ENCODE measurements at regions not wholly inside any gene's neighbourhood (a gene's known extent, or its start where the extent isn't known, plus 50 kb on each side); places are given as distances from the start of the nearest gene placed in this dataset.
A peak's percentile ranks its signal among the peaks of the same experiment; 100 is the strongest.

GRCh38 chr17:13078591-13079385, 61.0 kb upstream of the ELAC2 start:
- Histone ChIP-seq H3K4me3 (ENCODE audit: low read depth, low read length) (no peak overlapping the region), H3K36me3 (ENCODE audit: control insufficient read depth, insufficient read depth, low read length) (no peaks in the 10 kb centered on the region), H3K4me1 (ENCODE audit: control insufficient read depth, insufficient read depth, low read length) (peaks cover 3% of the 10 kb centered on the region), H3K27ac (ENCODE audit: low read depth, low read length) (no peak overlapping the region), H3K27me3 (ENCODE audit: control insufficient read depth, insufficient read depth, low read length) (no peaks in the 10 kb centered on the region), H3K9me3 (ENCODE audit: control insufficient read depth, insufficient read depth, low read length) (no peaks in the 10 kb centered on the region)
- WGBS (ENCODE audit: insufficient coverage), result 69% methylated on average over 9 of the region's 12 CpGs
- DNase-seq (ENCODE audit: low read depth in 4 of 6, low spot score in 6 of 6), result peak in 1 of 6 donors; percentile 5

GRCh38 chr17:13076905-13077304, 59.1 kb upstream of the ELAC2 start:
- Histone ChIP-seq H3K4me3 (ENCODE audit: low read depth, low read length) (no peak overlapping the region), H3K9me3 (ENCODE audit: control insufficient read depth, insufficient read depth, low read length) (no peaks in the 10 kb centered on the region), H3K27me3 (ENCODE audit: control insufficient read depth, insufficient read depth, low read length) (no peaks in the 10 kb centered on the region), H3K27ac (ENCODE audit: low read depth, low read length) (no peak overlapping the region), H3K4me1 (ENCODE audit: control insufficient read depth, insufficient read depth, low read length) (peaks cover 3% of the 10 kb centered on the region), H3K36me3 (ENCODE audit: control insufficient read depth, insufficient read depth, low read length) (no peaks in the 10 kb centered on the region)
- DNase-seq (ENCODE audit: low read depth in 4 of 6, low spot score in 6 of 6), result no peak
- WGBS (ENCODE audit: insufficient coverage), result no CpG with 5 or more reads among the region's 4 CpGs

GRCh38 chr17:13074026-13074425, 56.2 kb upstream of the ELAC2 start:
- no peak overlapping the region for H3K4me3 ChIP-seq (ENCODE audit: low read depth, low read length)
- no peaks in the 10 kb centered on the region for H3K27me3 ChIP-seq (ENCODE audit: control insufficient read depth, insufficient read depth, low read length)
- no peak for DNase-seq (ENCODE audit: low read depth in 4 of 6, low spot score in 6 of 6)
- no peaks in the 10 kb centered on the region for H3K9me3 ChIP-seq (ENCODE audit: control insufficient read depth, insufficient read depth, low read length)
- no peaks in the 10 kb centered on the region for H3K36me3 ChIP-seq (ENCODE audit: control insufficient read depth, insufficient read depth, low read length)
- no CpG with 5 or more reads among the region's 2 CpGs for WGBS (ENCODE audit: insufficient coverage)
- no peak overlapping the region for H3K27ac ChIP-seq (ENCODE audit: low read depth, low read length)
- H3K4me1 ChIP-seq (ENCODE audit: control insufficient read depth, insufficient read depth, low read length), result no peaks in the 10 kb centered on the region

GRCh38 chr17:13073018-13073417, 55.2 kb upstream of the ELAC2 start:
- Histone ChIP-seq H3K27me3 (ENCODE audit: control insufficient read depth, insufficient read depth, low read length) (no peaks in the 10 kb centered on the region), H3K9me3 (ENCODE audit: control insufficient read depth, insufficient read depth, low read length) (no peaks in the 10 kb centered on the region), H3K4me1 (ENCODE audit: control insufficient read depth, insufficient read depth, low read length) (no peaks in the 10 kb centered on the region), H3K4me3 (ENCODE audit: low read depth, low read length) (no peak overlapping the region), H3K36me3 (ENCODE audit: control insufficient read depth, insufficient read depth, low read length) (no peaks in the 10 kb centered on the region), H3K27ac (ENCODE audit: low read depth, low read length) (no peak overlapping the region)
- 94% methylated on average over 3 of the region's 4 CpGs for WGBS (ENCODE audit: insufficient coverage)
- no peak for DNase-seq (ENCODE audit: low read depth in 4 of 6, low spot score in 6 of 6)

GRCh38 chr17:13070732-13071131, 52.9 kb upstream of the ELAC2 start:
- H3K27ac ChIP-seq (ENCODE audit: low read depth, low read length), result no peak overlapping the region
- peaks cover 4% of the 10 kb centered on the region for H3K9me3 ChIP-seq (ENCODE audit: control insufficient read depth, insufficient read depth, low read length)
- no peak overlapping the region for H3K4me3 ChIP-seq (ENCODE audit: low read depth, low read length)
- no peak for DNase-seq (ENCODE audit: low read depth in 4 of 6, low spot score in 6 of 6)
- 89% methylated on average over 1 of the region's 2 CpGs for WGBS (ENCODE audit: insufficient coverage)
- no peaks in the 10 kb centered on the region for H3K27me3 ChIP-seq (ENCODE audit: control insufficient read depth, insufficient read depth, low read length)
- no peaks in the 10 kb centered on the region for H3K4me1 ChIP-seq (ENCODE audit: control insufficient read depth, insufficient read depth, low read length)
- H3K36me3 ChIP-seq (ENCODE audit: control insufficient read depth, insufficient read depth, low read length), result no peaks in the 10 kb centered on the region

GRCh38 chr17:13067629-13068303, 49.9 kb upstream of the ELAC2 start:
- 85% methylated on average over 8 of the region's 8 CpGs for WGBS (ENCODE audit: insufficient coverage)
- Histone ChIP-seq H3K4me1 (ENCODE audit: control insufficient read depth, insufficient read depth, low read length) (no peaks in the 10 kb centered on the region), H3K27ac (ENCODE audit: low read depth, low read length) (no peak overlapping the region), H3K36me3 (ENCODE audit: control insufficient read depth, insufficient read depth, low read length) (no peaks in the 10 kb centered on the region), H3K4me3 (ENCODE audit: low read depth, low read length) (no peak overlapping the region), H3K9me3 (ENCODE audit: control insufficient read depth, insufficient read depth, low read length) (peaks cover 4% of the 10 kb centered on the region), H3K27me3 (ENCODE audit: control insufficient read depth, insufficient read depth, low read length) (no peaks in the 10 kb centered on the region)
- no peak for DNase-seq (ENCODE audit: low read depth in 4 of 6, low spot score in 6 of 6)
